NCI-H82 (cell line): ENCODE measurements at regions not wholly inside any gene's neighbourhood (a gene's known extent, or its start where the extent isn't known, plus 50 kb on each side); places are given as distances from the start of the nearest gene placed in this dataset.
A peak's percentile ranks its signal among the peaks of the same experiment; 100 is the strongest.
"Not testable (repeated sequence)": the region's sequence is repeated elsewhere in the genome, so short reads cannot be mapped to it uniquely, and the experiment has no call there.

ENCODE experiments used
- DNase-seq: peaks from one replicate; lab custom pipeline; 2025; lab: John Stamatoyannopoulos, UW

DNA sequence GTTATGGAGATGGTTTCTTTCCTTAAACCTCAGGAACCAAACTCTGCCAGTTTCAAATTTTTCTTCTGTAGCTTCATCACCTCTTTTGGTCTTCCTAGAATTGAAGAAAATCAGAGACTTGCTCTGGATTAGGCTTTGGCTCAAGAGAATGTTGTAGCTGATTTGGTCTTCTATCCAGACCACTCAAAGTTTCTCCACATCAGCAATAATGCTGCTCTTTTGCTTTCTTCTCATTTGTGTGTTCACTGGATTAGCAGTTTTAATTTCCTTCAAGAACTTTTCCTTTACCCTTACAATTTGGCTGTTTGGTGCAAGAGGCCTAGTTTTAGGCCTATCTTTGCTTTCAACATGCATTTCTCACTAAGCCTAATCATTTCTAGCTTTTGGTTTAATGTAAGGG lies 78.1 kb upstream of the PLCB4 start:
- no peak for DNase-seq

DNA sequence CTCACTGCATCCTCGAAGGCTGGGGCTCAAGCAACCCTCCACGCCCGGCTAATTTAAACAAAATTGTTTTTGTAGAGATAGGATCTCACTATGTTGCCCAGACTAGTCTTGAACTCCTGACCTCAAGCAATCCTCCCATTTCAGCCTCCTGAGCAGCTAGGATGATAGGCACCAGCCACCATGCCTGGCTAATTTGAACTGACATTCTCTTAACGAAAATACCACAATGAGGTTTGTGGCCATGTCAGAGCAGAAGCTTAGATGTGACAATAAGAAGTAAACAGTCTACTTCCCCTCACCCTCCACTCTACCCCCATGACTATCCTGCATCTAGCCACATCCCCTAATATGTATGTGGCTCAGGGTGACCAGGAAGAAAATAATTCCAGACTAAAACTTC lies 74.8 kb upstream of the PLCB4 start:
- DNase-seq: no peak

DNA sequence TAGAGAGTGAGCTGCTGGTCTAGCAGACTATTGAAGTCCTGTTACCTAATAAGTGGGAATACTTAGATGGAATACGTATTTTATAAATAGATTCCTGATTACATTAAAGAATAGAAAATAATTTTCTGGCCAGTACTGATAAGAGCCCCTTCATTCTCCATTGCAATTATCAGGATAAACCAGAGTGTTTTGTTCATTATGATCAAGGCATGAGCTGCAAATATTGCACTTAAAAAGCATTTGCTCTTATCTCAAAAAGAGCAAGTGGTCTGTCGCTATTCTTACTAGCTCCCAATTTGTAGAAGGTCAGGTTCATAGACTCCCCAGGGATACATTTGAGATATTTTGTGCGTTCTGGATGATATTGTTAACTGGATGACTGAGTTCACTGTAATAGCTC lies 73.1 kb upstream of the PLCB4 start:
- DNase-seq: no peak

DNA sequence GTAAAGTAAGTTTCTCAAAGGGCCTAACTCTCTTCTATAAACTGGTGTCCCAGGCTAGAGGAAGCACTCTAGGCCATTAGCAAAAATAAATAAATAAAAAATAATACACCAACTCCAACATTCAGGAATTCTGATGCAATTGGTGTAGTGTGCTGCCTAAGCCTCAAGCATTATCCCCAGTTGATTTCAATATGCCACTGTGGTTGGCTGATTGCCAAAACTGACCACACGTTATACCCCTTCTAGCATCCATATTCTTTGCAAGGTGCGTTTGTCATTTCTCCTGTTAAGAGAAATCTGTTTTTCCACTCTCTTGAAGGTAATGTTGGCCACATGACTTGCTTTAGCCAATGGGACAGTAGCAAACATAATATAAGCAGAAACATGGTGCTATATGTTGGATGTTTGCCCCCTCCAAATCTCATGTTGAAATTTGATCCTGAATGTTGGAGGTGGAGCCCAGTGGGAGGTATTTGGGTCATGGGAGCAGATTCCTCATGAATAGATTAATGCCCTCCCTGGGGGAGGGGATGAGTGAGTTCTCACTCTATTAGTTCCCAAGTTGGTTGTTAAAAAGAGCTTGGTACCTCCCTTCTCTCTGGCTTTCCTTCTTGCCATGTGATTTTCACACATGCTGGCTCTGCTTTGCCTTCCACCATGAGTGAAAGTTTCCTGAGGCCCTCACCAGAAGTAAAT lies 71.9 kb upstream of the PLCB4 start:
- peak; percentile 80 for DNase-seq

DNA sequence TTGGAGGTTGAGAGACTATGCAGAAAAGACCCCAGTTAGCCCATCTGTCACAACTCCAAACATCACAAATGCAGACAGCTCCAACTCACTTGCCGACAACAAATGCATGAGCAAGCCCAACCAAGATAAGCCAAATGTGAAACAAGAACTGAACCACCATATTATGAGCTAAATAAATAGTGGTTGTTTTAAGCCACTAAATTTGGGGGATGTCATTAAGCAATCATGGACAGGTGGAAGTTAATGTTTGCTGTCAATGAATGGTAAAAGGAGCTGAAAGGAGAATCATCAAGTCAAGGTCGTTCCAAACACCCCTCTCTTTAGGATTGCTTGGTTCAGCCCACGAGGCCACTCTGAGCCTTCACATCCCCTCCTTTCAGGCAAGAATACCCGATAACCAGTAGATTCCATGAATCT lies 71.2 kb upstream of the PLCB4 start:
- peak; percentile 84 for DNase-seq

DNA sequence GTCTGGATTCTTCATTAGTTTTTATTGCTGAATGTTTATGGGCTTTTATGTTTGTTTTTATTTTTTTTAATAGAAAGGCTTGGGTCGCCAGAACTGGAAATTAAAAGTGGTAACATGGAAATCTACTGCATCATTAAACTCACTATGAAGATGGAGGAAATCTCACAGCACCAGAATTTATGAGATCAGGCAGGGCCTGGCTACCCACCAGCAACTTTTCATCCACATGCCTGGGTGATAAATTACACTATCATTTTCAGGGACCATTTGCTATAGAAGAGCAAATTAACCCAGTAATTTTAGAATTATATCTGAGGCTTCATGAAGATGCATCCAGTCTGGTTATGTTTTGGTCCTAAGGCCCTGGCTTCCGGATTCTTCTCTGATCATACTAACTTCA lies 57.8 kb upstream of the PLCB4 start:
- DNase-seq: no peak

DNA sequence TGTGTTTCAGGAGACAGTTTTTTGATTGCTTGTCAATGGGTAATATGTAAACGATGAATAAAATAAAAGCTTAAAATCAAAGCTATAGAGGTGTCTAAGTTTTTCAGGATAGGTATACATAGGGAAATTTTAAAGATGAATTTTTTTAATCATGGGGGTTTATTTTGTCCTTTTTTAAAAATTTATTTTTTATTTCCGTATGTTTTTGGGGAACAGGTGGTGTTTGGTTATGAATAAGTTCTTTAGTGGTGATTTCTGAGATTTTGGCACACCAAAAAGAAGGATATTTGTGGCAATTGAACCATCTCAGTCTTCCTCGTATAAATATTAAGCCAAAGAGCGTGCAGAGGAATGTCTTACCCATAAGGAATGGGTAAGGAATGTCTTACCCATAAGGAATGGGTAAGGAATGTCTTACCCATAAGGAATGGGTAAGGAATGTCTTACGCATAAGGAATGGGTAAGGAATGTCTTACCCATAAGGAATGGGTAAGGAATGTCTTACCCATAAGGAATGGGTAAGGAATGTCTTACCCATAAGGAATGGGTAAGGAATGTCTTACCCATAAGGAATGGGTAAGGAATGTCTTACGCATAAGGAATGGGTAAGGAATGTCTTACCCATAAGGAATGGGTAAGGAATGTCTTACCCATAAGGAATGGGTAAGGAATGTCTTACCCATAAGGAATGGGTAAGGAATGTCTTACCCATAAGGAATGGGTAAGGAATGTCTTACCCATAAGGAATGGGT lies 53.5 kb upstream of the PLCB4 start:
- DNase-seq: not testable (repeated sequence)

DNA sequence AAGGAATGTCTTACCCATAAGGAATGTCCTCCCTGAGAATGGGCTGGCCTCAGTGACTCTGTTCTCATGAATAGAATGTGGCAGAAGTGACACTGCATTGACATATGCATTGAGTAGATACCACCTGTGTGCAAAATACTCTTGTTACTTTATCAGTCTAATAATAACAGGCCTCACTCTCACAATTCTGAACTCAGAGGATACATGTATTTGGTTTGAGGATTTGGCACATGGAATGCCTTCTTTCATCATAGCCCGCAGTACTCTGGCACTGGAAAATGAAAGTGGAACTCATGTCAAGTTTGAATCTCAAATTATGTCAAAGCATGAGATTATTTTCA lies 52.9 kb upstream of the PLCB4 start:
- no peak for DNase-seq

DNA sequence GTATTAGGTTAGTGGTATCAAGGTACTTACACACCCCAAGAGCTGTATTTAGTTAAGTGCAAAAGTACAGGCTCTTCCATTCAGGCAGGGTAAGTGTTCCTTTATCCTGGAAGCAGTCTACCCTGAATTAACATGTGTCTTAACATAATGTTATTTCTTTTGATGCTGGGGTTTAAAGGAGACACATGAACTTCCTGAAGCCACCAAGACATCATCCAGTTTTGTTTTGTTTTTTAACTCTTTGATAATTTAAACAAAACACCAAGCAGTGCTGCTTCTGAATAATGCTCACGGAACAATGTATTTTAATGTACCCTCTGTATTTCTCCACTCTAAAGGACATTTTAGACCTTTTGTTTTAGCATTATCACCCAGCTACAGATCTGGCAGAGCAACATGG lies 50.5 kb upstream of the PLCB4 start:
- DNase-seq: no peak
